C1 segment of cervical spinal cord (tissue), 14 donors: ENCODE measurements at regions not wholly inside any gene's neighbourhood (a gene's known extent, or its start where the extent isn't known, plus 50 kb on each side); places are given as distances from the start of the nearest gene placed in this dataset.
"Not testable (repeated sequence)": the region's sequence is repeated elsewhere in the genome, so short reads cannot be mapped to it uniquely, and the experiment has no call there.

Experiments
- DNase-seq, 14 donors: peaks; one replicate each; lab custom pipeline; 2025; lab: John Stamatoyannopoulos, UW

- no peak for DNase-seq
These were observed 279.2 kb upstream of the DCC start for GRCh38 chr18:52060607-52061304.

GRCh38 chr18:52063923-52064322 lies 276.1 kb upstream of the DCC start:
- no peak for DNase-seq

DNA sequence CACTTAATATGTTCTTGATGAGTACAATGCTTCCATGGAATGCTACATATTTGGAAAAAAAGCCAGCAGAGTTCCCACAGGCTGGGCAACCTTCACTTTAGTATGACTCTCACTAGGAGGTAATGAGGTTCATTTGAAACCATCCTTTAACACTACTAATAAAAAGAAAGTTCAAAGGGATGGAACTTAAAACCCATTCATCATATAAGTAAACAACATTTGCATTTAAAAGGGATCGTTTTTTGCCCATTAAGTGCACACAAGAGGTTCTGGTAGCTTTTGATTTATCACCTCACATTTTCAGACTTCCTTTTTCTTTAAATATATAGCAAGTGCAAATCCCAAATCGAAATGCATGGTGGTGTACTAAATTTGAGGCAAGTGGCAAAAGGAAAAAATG lies 270.8 kb upstream of the DCC start:
- DNase-seq: no peak

GRCh38 chr18:52070291-52070756 lies 269.7 kb upstream of the DCC start:
- DNase-seq: no peak

- no peak for DNase-seq
These were observed 262.6 kb upstream of the DCC start for GRCh38 chr18:52077251-52077983.

DNA sequence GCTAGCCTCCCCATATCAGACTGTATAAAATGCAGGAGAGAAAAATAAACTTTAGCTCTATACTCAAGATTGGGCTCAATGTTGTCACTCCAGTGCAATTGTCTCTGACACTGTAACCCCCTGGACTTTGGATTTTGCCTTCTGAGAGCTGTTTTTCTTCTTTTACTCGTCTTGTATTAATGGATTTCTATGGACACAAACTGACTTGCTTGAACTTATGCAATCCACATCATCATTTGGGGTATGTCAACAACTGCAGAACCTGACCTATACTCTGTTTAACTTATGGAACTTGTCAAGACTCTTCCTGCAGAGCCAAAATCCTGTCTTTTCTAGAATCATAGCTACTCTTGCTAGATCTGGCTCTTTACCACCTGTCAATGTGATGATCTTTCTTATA lies 257.8 kb upstream of the DCC start:
- DNase-seq: no peak

DNA sequence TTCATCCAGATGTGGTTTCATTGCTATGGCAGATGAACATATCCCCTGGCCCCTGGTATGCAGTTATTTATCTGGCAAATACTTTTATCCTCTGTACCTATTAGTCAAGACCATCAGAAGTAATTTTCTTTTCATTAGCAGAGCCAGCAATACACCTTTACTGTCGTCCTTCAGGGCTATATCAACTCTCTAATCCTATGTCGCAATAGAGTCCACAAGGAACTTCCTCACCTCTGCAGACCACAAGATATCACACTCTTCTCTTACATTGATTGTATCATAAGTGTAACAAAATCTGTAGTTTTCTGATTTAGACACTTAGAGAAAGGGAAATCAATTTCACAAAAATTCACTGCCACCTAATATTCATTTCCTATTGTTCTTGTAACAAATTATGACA lies 252.9 kb upstream of the DCC start:
- DNase-seq: no peak

- no peak for DNase-seq
These were observed 250.0 kb upstream of the DCC start for GRCh38 chr18:52090005-52090404.

DNA sequence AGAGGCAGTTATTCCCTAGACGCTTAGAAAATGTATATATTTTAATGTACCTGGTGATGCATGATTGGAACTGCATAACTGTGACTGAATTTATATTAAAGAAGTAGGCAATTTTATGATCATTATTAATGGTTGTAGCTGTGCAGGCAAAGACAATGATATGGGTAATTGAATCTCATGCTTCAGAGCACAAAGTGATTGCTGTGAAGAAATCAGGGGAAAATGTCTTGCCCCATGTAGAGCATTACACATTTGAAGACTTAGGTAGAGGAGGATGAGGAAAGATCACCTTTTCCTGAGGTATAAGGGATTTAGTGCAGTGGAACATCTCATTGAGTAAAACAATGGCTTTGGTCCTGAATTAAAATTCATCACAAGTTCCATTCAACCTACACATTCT lies 246.8 kb upstream of the DCC start:
- DNase-seq: no peak

DNA sequence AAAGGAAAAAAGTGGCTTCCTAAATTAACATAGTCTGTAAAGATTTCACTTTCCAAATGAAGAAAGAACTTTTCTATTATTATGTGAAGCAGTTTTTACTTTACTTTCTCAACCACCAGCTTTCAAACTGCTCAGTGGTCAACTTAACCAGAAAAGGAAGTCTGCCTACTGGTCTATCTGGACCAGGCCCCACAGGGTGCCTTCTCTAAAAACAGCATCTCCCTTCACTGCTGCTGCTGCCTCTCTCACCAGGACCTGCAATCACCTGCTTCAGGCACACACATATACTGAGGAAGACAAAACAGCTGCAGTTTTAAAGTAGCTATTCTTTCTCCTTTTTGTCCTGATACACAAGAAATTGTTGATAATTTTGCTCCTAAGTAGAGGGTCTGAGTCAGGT lies 221.3 kb upstream of the DCC start:
- no peak for DNase-seq

- no peak for DNase-seq
These were observed 209.2 kb upstream of the DCC start for GRCh38 chr18:52130624-52131301.

DNA sequence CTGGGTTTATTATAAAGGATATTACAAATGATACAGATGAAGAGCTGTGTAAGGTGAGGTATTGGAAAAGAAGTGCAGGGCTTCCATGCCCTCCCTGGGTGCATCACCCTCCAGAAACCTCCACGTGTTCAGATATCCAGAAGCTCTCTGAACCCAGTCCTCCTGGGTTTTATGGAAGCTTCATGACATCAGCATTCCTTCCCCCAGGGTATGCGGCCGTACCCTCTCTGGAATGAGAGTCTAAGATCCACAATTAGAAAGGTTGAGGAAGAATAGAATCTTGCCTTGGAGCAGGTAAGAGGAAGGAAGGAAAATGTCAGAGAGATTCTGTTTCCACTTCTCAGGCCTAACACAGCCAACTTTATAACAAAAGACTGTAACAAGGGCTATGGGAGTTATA lies 208.2 kb upstream of the DCC start:
- DNase-seq: no peak

- DNase-seq: no peak
These were observed 203.5 kb upstream of the DCC start for GRCh38 chr18:52136532-52136931.

DNA sequence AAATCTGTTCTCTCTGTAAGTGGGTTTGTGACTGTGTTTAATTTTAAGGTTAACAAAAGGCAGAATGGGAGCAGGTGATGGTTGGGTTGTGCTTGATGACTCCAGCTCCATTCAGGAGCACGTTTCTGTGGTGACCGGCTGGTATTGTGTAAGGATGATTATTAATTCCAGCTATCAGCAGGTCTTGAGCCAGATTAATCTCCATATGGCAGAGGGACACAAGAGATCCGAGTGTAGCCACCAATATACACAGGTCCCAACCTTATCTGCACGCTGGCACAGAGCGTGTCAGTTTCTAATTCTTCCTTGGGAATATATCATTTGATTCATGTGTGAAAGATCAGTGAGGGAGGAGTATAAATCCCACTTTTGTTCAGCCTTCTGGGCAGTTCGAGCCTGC lies 199.0 kb upstream of the DCC start:
- DNase-seq: no peak

DNA sequence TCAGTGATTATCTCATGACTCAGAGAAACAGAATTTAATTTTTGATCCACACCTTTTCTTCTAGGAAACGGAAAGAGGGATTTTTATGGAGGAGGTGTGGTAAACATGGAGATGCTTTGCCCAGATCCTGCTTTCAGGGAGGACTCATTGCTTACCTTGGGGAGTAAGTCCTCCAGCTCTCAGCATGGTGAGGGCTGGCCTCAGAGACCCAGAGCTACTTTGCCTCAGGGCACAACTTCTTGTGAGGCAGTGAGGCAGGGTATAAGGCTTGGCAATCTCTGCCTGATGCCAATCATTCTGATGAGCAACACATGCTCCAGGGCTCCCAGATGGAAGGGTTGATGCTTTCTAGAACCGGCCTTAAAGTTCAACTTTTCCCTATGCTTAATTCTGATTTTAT lies 189.9 kb upstream of the DCC start:
- DNase-seq: no peak

GRCh38 chr18:52152036-52152435 lies 188.0 kb upstream of the DCC start:
- no peak for DNase-seq

GRCh38 chr18:52156166-52156565 lies 183.8 kb upstream of the DCC start:
- DNase-seq: no peak

GRCh38 chr18:52160636-52161035 lies 179.4 kb upstream of the DCC start:
- DNase-seq: no peak

DNA sequence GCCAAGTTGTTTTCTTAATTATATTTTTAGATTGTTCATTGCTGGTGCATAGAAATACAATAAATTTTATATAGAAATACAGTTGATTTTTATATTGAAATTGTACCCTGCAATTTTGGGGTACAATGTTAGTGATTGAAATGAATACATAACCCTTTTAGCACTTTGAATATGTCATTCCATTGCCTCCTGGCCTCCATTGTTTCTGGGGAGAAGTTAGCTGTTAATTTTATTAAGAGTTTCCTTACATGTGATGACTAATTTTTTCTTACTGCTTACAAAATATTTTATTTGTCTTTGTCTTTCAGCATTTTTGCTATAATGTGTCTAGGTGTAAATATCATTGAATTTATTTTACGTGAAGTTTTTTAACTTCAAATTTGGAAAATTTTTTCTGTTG lies 176.5 kb upstream of the DCC start:
- DNase-seq: no peak

DNA sequence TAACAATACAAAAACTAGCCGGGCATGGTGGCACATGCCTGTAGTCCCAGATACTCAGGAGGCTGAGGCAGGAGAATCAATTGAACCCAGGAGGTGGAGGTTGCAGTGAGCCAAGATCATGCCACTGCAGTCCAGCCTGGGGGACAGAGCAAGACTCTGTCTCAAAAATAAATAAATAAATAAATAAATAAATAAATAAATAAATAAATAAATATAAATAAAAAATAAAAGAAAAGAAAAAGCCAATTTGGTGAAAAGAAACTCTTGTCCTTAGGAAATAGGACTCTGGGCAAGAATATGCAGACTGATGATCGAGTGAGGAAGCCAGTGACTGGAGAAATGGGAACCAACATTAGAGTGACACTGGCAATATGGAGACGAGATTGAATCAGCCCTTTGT lies 171.9 kb upstream of the DCC start:
- DNase-seq: not testable (repeated sequence)

GRCh38 chr18:52174220-52174619 lies 165.8 kb upstream of the DCC start:
- DNase-seq: no peak

GRCh38 chr18:52175406-52175805 lies 164.6 kb upstream of the DCC start:
- no peak for DNase-seq

DNA sequence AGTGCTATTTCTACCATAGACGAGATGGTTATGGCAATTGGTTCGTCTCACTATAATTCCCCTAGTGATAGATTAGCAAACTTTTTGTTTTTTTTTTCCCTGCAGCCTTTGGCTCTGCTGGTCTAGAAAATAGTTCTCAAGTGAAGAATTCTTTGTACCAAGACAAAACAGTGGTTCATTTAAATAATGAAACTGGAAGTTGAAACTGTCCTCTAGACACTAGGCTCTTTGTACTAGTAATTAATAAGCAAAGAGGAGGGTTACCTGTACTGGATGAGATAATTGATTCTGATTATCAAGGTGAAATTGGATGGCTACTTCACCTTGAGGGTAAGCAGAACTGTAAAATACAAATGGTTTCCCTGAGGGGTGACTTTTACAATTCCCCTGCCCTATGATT lies 156.9 kb upstream of the DCC start:
- DNase-seq: no peak
